ENCODE measurements at regions not wholly inside any gene's neighbourhood (a gene's known extent, or its start where the extent isn't known, plus 50 kb on each side); places are given as distances from the start of the nearest gene placed in this dataset.

GRCh38 chr6:6780231-6780630 lies 191.7 kb downstream of the LY86 start:
- no peak for DNase-seq (ENCODE audit: low read depth in 4 of 4, low spot score in 3 of 4)

GRCh38 chr6:6781172-6781872 lies 192.8 kb downstream of the LY86 start:
- DNase-seq (ENCODE audit: low read depth in 4 of 4, low spot score in 3 of 4): peak in 1 of 4 donors; percentile 31

GRCh38 chr6:6781873-6782227 lies 193.3 kb downstream of the LY86 start:
- no peak for DNase-seq (ENCODE audit: low read depth in 4 of 4, low spot score in 3 of 4)

- DNase-seq (ENCODE audit: low read depth in 4 of 4, low spot score in 3 of 4): no peak
Measured at GRCh38 chr6:6783721-6784120, 195.2 kb downstream of the LY86 start.

- no peak for DNase-seq (ENCODE audit: low read depth in 4 of 4, low spot score in 3 of 4)
Measured at GRCh38 chr6:6784514-6785162, 196.1 kb downstream of the LY86 start.

GRCh38 chr6:6785163-6785521 lies 196.6 kb downstream of the LY86 start:
- DNase-seq (ENCODE audit: low read depth in 4 of 4, low spot score in 3 of 4): no peak

- no peak for DNase-seq (ENCODE audit: low read depth in 4 of 4, low spot score in 3 of 4)
Measured at GRCh38 chr6:6788394-6789032, 200.0 kb downstream of the LY86 start.

GRCh38 chr6:6790393-6790792 lies 201.9 kb downstream of the LY86 start:
- no peak for DNase-seq (ENCODE audit: low read depth in 4 of 4, low spot score in 3 of 4)

- no peak for DNase-seq (ENCODE audit: low read depth in 4 of 4, low spot score in 3 of 4)
Measured at GRCh38 chr6:6790891-6791290, 202.4 kb downstream of the LY86 start.

- no peak for DNase-seq (ENCODE audit: low read depth in 4 of 4, low spot score in 3 of 4)
Measured at GRCh38 chr6:6793388-6794250, 205.1 kb downstream of the LY86 start.

GRCh38 chr6:6795393-6795792 lies 206.9 kb downstream of the LY86 start:
- no peak for DNase-seq (ENCODE audit: low read depth in 4 of 4, low spot score in 3 of 4)

GRCh38 chr6:6796818-6797217 lies 208.3 kb downstream of the LY86 start:
- DNase-seq (ENCODE audit: low read depth in 4 of 4, low spot score in 3 of 4): no peak

- no peak for DNase-seq (ENCODE audit: low read depth in 4 of 4, low spot score in 3 of 4)
Measured at GRCh38 chr6:6798448-6798860, 209.9 kb downstream of the LY86 start.

GRCh38 chr6:6801005-6801335 lies 212.4 kb downstream of the LY86 start:
- DNase-seq (ENCODE audit: low read depth in 4 of 4, low spot score in 3 of 4): no peak

GRCh38 chr6:6801635-6802218 lies 213.2 kb downstream of the LY86 start:
- no peak for DNase-seq (ENCODE audit: low read depth in 4 of 4, low spot score in 3 of 4)

GRCh38 chr6:6803180-6803977 lies 214.9 kb downstream of the LY86 start:
- DNase-seq (ENCODE audit: low read depth in 4 of 4, low spot score in 3 of 4): no peak

- DNase-seq (ENCODE audit: low read depth in 4 of 4, low spot score in 3 of 4): no peak
Measured at GRCh38 chr6:6804843-6805615, 216.5 kb downstream of the LY86 start.

GRCh38 chr6:6806844-6807518 lies 218.5 kb downstream of the LY86 start:
- DNase-seq (ENCODE audit: low read depth in 4 of 4, low spot score in 3 of 4): no peak

- DNase-seq (ENCODE audit: low read depth in 4 of 4, low spot score in 3 of 4): no peak
Measured at GRCh38 chr6:6808343-6808742, 219.8 kb downstream of the LY86 start.

All from right renal pelvis (tissue), 4 donors.